Inflammatory macrophage treated with lipopolysaccharide for 1 hour (primary cell): ENCODE measurements at regions not wholly inside any gene's neighbourhood (a gene's known extent, or its start where the extent isn't known, plus 50 kb on each side); places are given as distances from the start of the nearest gene placed in this dataset.
"Not testable (repeated sequence)": the region's sequence is repeated elsewhere in the genome, so short reads cannot be mapped to it uniquely, and the experiment has no call there.

ENCODE experiments used
- DNase-seq, 2 donors: peaks; one replicate each; pipeline ENCODE4 v3.0.0-alpha.2; 2020 to 2022

- DNase-seq: no peak
Measured at GRCh38 chr9:86997156-86997555, 49.9 kb upstream of the GAS1 start.

GRCh38 chr9:86997951-86998350 is 50.6 kb upstream of the GAS1 start:
- DNase-seq: no peak

GRCh38 chr9:87002517-87002916 is 55.2 kb upstream of the GAS1 start:
- no peak for DNase-seq

- DNase-seq: no peak
Measured at GRCh38 chr9:87004016-87004415, 56.7 kb upstream of the GAS1 start.

GRCh38 chr9:87006956-87007355 is 59.6 kb upstream of the GAS1 start:
- no peak for DNase-seq

GRCh38 chr9:87007711-87008366 is 60.5 kb upstream of the GAS1 start:
- no peak for DNase-seq

GRCh38 chr9:87008667-87009066 is 61.4 kb upstream of the GAS1 start:
- DNase-seq: no peak

- no peak for DNase-seq
Measured at GRCh38 chr9:87010626-87011025, 63.3 kb upstream of the GAS1 start.

GRCh38 chr9:87011551-87011950 is 64.2 kb upstream of the GAS1 start:
- DNase-seq: no peak

- DNase-seq: no peak
Measured at GRCh38 chr9:87013490-87013889, 66.2 kb upstream of the GAS1 start.

- no peak for DNase-seq
Measured at GRCh38 chr9:87014436-87014835, 67.1 kb upstream of the GAS1 start.

- DNase-seq: no peak
Measured at GRCh38 chr9:87016681-87017080, 69.4 kb upstream of the GAS1 start.

- DNase-seq: no peak
Measured at GRCh38 chr9:87020169-87020950, 73.1 kb upstream of the GAS1 start.

- no peak for DNase-seq
Measured at GRCh38 chr9:87022178-87022577, 74.9 kb upstream of the GAS1 start.

GRCh38 chr9:87026204-87026603 is 78.9 kb upstream of the GAS1 start:
- DNase-seq: no peak

- DNase-seq: not testable (repeated sequence)
Measured at GRCh38 chr9:87028836-87029235, 81.5 kb upstream of the GAS1 start.

- DNase-seq: no peak
Measured at GRCh38 chr9:87029905-87030304, 82.6 kb upstream of the GAS1 start.

- no peak for DNase-seq
Measured at GRCh38 chr9:87034841-87035240, 87.5 kb upstream of the GAS1 start.

GRCh38 chr9:87035879-87036278 is 88.6 kb upstream of the GAS1 start:
- no peak for DNase-seq

GRCh38 chr9:87036506-87036905 is 89.2 kb upstream of the GAS1 start:
- DNase-seq: no peak

- no peak for DNase-seq
Measured at GRCh38 chr9:87039809-87040392, 92.6 kb upstream of the GAS1 start.

GRCh38 chr9:87040410-87041009 is 93.2 kb upstream of the GAS1 start:
- DNase-seq: no peak

GRCh38 chr9:87041553-87042235 is 94.4 kb upstream of the GAS1 start:
- not testable (repeated sequence) for DNase-seq
